Sigmoid colon (tissue), 3 donors: ENCODE measurements at regions not wholly inside any gene's neighbourhood (a gene's known extent, or its start where the extent isn't known, plus 50 kb on each side); places are given as distances from the start of the nearest gene placed in this dataset.

Source experiments
- POLR2A ChIP-seq, 2 donors: fragments of 450-650 bp; IDR thresholded peaks; one replicate each; pipeline ENCODE4 v1.6.1; 2016; ENCODE audit warnings: antibody characterized with exemption in 2 of 2, mild to moderate bottlenecking in 2 of 2, moderate library complexity in 2 of 2
- TF ChIP-seq, protein P1 (sequence below), 4 experiments: fragments of 450-650 bp in 3 of 4; fragments of 200-600 bp in 1 of 4; IDR thresholded peaks; one replicate each; pipeline ENCODE4 v1.5.1; 2016 to 2019; ENCODE audit warnings: antibody characterized with exemption in 4 of 4, mild to moderate bottlenecking in 3 of 4, moderate library complexity in 2 of 4

DNA sequence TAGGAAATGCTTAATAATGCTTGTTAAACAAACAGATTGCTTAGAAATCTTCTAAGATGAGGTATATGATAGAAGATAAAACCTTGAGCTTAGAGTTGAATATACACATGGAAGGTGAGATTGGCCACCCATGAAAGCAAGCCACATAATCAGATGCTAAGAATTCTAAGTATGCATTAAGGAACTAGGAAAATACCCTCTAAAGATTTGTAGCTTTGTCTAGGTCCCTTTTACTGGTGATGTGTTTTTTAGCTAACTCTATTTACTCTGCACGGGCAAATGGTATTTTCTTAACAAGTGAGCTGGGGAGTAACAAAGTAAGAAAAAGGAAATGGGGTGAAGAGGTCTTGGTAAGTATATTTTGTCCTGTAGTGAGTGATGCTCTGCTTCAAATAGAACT, 310.3 kb downstream of the OXSM start:
- TF ChIP-seq POLR2A (IDR thresholded peaks at IDR 0.05), result no peak
- TF ChIP-seq, protein P1, sequence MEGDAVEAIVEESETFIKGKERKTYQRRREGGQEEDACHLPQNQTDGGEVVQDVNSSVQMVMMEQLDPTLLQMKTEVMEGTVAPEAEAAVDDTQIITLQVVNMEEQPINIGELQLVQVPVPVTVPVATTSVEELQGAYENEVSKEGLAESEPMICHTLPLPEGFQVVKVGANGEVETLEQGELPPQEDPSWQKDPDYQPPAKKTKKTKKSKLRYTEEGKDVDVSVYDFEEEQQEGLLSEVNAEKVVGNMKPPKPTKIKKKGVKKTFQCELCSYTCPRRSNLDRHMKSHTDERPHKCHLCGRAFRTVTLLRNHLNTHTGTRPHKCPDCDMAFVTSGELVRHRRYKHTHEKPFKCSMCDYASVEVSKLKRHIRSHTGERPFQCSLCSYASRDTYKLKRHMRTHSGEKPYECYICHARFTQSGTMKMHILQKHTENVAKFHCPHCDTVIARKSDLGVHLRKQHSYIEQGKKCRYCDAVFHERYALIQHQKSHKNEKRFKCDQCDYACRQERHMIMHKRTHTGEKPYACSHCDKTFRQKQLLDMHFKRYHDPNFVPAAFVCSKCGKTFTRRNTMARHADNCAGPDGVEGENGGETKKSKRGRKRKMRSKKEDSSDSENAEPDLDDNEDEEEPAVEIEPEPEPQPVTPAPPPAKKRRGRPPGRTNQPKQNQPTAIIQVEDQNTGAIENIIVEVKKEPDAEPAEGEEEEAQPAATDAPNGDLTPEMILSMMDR (IDR thresholded peaks at IDR 0.05), result no peak
